ENCODE measurements at regions not wholly inside any gene's neighbourhood (a gene's known extent, or its start where the extent isn't known, plus 50 kb on each side); places are given as distances from the start of the nearest gene placed in this dataset.
"Not testable (repeated sequence)": the region's sequence is repeated elsewhere in the genome, so short reads cannot be mapped to it uniquely, and the experiment has no call there.

DNA sequence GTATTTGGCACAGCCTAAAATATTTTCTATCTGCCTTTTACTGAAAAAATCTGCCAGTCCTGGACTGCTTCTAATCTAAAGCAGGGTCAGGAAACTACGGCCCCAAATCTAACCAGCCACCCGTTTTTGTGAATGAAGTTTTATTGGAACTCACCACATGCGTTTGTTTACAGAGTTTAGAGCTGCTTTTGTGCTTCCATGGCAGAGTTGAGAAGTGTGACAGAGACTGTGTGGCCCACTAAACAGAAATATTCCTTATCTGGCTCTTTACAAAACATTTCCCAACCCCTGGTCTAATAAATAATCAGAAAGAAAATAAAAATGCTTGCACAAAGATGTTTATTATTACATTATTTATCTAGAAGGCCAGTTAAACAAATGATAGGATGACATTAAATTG, 110.2 kb downstream of the COPRS start:
- DNase-seq (ENCODE audit: low read depth), result no peak

DNA sequence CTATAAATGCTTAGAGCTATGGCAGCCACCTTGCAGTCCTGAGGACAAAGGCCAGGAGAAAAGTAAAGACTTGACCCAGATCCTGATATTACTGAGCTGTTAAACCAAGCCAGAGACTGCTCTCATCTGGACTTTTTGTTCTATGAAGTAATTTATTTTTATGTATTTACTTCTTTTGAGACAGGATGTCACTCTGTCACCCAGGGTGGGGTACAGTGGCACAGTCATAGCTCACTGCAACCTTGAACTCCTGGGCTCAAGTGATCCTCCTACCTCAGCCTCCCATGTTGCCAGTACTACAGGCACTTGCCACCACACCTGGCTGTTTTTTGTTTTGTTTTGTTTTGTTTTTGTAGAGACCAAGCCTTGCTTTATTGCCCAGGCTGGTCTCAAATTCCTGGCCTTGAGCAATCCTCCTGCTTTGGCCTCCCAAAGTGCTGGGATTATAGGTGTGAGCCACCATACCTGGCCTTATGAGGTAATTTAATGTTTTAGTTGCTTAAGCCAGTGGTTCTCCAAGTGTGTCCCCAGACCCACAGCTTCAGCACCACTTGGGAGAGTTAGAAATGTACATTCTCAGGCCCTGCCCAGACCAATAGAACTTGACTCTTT, 112.1 kb downstream of the COPRS start:
- no peak for DNase-seq (ENCODE audit: low read depth)

DNA sequence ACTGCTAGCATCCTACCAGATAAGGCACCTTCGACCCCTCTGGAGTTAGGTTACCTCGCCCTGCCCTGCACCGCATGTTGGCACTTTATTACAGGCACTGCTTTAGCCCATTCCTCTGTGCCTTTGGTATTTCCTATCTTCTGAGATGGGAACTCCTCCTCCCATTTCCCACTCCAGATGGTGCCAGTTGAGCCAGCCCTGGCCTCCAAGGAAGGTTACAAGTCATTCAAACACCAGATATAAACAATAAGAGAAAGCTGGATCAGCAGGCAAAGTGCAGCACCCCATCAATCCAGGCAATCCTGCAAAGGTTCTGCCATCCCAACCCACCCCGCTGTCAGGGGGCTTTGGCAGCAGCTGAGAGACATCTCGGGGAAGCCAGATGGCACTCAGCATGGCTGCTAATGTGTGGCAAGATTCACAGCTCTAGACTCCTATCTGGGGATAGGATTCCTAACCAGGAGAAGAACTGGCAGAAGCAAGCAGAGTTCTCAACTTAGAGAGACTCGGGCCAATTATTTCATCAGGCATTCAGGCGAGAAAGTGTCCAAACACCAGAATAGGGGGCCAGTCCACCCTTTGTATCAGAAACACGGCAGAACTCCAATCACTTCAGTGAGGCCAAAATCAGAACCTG, 113.0 kb downstream of the COPRS start:
- DNase-seq (ENCODE audit: low read depth), result no peak

DNA sequence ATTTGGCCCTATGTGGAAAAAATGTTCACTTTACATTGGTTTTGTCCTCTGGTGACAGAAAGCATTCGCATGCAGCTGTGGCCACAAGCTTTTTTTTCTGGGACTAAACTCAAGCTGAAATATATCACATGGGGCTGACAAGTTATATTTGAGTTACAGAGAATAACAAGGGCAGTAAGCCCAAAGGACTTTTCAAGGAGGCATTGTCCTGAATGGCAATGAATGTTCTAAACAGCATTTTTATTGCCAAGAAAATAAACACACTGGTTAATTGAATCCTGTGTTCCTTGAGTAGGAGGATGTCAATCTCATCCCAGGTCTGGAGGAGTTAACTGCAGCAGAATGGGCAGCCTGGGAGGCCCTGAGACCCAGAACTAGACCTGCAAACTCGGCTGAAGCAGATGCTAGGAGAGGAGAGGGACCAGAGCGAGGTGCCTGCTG, 114.5 kb downstream of the COPRS start:
- DNase-seq (ENCODE audit: low read depth), result no peak

DNA sequence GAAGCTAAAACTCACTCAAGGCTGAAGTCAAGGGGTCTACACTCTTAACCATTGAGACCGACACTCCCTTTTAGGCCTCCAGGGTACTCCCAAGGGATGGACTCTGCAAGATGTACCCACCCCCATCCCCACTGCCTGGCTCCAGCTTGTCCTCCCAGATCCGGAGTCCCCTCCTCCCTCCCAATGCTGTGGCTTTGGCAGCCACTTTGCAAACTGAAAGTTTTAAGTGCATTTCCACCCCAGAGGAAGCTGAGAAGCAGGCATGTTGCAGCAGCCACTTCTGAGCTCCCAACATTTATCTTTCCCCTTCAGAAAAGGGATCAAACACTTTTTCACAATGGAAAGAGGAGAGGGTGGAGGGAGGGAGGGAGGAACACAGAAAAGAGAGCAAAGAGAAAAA, 115.2 kb downstream of the COPRS start:
- no peak for DNase-seq (ENCODE audit: low read depth)

DNA sequence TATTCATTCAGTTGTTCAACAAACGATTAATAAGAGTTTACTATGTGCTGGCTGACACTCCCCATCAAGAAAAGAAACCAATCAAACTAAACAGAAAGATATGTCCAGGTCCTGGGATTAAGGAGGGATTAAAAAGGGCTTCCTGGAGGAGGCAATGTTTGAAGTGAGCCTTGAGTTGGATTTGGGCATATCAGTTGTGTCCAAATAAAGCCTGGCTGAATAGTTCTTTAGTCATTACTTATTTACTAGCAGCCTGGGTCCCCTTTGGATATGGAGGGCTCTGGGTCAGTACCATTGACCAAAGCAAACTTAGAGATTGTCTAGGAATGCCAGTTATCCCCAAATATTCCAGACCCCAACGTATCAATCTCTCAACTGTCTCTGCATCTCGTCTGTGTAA, 117.7 kb downstream of the COPRS start:
- DNase-seq (ENCODE audit: low read depth), result no peak

DNA sequence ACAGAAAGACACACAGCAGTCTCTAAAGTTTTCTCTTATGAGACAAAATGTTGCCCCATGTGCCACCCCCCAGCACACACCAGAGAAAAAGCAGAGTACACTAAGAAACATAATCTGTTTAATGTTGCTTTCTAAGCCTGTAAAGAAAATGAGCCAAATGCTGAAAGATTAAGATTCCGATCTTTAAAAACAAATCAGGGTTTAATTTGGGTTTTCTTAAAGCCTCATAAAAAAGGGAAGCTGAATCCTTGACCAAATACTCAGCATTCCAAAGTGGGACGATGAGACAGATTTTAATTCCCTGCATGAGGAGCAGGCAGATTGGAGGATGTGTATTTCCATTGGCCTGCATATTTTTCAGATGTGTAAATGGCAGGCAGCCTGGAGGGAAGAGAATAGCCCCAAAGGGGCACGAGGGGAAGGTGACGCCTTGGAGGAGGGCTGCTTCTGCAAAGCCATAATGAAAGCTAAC, 118.4 kb downstream of the COPRS start:
- DNase-seq (ENCODE audit: low read depth), result no peak

DNA sequence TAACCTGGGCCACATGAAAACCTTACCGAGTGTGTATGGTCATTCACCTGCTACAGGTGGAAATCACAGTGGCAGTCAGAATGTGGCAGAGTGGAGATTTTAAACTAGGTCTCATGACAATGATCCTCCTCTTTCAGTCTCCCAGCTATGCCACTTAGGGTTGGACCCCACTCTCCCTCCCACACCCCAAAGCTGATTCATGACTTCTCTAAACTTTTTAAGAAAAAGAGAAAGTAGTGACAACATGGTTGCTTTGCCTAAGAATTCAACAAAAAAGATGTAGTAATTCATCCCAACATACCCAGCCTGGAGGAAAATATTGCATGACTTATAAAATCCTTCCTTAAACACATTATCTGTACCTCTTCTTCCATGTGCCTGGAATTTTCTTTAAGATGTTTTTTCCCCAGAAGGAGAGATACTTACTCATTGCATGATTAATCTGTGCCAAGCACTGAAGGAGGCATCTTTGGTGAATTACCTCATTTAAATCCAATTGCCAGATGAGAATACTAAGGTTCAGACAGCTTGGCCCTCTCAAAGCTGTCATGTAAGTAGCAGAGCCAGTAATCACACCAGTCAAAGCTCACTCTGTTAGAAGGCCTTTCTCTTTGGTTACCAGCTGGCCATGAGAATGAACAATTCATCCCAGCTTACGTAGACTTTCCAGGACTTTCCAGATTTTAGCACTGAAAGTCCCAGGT, 119.9 kb downstream of the COPRS start:
- DNase-seq (ENCODE audit: low read depth), result no peak

DNA sequence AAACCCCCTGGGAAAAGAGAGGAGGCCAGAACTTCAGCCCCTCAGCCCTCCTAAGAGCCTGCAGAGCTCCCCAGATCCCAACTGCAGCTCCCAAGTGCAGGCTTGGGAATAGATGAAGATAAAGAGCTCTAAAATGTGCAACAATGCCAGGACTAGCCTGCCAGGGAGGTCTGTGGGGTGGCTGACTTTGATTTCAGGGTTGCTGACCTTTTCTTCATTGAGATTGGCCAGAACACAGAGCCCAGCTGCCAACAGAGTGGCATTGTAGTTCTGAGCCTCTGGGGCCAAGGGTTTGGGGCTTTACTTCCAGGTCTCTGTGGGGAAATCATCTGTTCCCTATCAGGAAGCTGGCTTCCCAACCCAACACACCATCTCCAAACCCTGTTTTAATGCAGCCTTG, 120.6 kb downstream of the COPRS start:
- DNase-seq (ENCODE audit: low read depth), result no peak

DNA sequence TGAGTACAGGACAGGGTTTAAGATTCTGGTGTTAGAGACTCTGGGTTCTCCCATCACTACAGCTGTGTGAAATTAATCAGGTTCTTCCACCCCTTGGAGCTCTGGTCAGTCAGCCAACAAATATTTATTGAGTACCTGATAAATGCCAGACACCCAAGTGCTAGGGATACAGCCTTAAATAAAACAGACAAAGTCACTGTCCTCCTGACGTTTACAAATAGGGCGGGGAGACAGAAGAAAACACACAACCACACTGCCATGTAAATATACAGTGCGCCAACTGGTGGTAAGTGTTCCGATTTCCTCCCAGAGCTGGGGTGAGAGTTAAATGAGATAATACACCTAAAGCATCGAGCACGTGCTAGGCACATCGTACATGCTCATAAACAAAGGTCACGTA, 121.0 kb downstream of the COPRS start:
- no peak for DNase-seq (ENCODE audit: low read depth)

DNA sequence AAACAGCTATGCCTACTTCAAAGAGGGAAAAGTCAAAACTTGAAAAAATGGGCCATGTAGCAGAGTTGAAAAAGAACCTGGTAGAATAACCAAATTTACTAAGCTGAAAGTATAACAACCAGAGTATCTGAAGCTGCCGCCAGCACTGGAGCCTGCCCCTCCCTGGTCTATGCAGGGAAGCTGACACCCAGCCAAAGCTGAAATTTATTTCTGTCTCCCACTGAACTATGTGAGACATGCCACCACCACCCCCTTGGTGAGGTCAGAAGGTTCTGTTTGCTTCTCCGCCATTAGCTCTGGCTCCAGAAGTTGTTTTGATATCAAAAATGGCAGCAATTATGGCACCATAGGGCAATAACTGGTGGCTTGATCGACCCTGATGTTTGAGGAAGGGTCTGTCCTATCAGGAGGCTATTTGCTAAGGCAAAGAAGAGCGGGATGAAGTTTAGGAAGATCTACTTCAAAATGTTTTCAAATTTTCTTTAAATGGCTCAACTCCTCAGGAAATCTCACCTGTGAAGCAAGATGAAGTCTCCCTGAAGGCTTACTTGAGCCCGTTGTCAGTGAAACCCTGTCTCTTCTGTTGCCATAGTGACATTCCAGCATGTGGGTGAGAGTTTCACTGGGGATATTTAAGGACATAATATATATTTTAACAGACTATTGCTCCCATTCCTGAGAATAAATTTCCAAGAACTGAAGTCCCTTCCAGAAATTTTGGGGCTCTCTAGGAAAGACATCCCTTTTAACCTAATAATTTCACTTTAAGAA, 122.0 kb downstream of the COPRS start:
- no peak for DNase-seq (ENCODE audit: low read depth)

DNA sequence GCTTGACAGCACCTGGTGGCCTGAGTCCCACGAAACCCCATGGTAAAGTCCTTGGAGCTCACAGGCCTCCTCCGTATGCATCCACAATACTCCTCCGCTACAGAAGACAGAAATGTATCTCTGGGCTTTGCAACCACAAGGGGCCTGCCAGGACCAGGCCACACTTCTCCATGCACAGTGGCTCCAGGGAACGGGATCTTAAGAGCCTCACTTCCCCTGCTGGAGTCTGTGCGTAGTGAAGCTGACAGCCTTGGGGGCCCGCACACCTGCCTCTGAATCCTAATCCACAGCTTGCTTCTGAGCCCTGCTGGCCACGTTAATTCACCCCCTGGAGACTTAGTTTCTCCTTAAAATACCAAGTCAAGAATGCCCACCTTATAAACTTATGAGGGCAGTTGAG, 125.7 kb downstream of the COPRS start:
- DNase-seq (ENCODE audit: low read depth), result no peak

DNA sequence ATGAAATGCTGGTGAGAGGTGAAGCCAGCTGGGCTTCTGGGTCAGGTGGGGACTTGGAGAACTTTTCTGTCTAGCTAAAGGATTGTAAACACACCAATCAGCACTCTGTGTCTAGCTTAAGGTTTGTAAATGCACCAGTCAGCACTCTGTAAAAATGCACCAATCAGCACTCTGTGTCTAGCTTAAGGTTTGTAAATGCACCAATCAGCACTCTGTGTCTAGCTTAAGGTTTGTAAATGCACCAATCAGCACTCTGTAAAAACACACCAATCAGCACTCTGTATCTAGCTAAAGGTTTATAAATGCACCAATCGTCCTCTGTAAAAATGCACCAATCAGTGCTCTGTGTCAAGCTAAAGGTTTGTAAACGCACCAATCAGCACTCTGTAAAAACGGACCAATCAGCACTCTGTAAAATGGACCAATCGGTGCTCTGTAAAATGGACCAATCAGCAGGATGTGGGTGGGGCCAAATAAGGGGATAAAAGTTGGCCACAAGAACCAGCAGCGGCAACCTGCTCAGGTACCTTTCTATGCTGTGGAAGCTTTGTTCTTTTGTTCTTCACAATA, 127.4 kb downstream of the COPRS start:
- DNase-seq (ENCODE audit: low read depth), result not testable (repeated sequence)

DNA sequence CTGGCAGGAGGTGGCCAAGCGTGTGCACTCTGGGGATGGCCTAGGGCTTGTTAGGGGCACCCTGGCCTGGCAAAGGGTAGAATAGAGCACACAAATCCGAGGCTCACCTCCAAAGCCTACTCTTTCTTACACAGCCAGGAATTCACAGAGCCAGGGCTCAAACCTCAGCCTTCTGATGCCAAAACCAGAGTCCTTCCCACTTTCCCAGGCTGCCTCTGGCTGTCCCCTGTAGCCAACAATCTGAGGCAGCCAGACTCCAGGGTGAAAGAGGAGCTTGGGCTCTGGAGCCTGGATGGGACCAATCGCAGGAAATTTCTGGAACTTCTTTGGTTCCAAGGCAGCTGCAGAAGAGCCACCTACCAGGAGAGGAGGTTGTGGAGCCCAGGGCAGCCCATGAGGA, 127.9 kb downstream of the COPRS start:
- DNase-seq (ENCODE audit: low read depth), result no peak

DNA sequence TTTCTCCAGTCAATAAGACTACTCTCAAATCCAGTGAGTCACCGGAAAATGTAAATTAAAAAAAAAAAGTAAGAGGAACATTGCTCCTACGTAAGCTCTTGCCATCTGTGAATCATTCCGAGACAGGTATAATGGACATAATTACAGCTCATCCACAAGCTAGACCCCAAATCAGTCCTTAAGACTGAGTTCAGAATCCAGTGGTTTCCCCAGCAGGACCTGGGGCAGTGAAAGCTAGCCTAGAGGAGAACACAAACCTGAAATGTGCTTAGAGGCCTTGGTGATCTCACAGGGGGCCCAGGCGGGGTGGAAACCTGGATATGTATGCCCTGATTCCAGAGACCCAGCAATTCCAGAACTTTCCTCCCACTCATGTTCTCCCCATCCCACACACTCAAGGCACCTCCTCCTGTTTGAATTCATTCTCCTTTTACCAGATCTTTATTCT, 132.0 kb downstream of the COPRS start:
- DNase-seq (ENCODE audit: low read depth), result no peak

DNA sequence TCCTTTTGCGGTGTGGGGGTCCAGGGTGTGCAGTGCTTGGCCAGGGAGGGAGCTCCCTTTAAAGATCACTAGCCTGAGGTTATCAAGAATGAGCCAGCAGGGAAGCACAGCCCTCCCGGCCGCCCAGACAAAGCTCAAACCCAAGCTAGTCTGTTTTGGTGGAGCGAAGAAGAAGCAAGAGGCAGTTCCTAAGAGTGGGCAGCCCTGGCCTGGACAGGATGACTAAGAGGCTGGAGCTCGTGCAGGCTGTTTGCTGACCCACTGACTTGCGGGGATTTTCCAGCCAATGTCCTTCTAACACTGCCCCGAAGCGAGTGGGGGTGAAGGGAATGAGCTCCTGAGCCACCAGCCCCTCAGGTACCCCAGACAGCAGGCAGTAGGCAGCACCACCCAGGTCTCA, 134.4 kb downstream of the COPRS start:
- DNase-seq (ENCODE audit: low read depth), result no peak

DNA sequence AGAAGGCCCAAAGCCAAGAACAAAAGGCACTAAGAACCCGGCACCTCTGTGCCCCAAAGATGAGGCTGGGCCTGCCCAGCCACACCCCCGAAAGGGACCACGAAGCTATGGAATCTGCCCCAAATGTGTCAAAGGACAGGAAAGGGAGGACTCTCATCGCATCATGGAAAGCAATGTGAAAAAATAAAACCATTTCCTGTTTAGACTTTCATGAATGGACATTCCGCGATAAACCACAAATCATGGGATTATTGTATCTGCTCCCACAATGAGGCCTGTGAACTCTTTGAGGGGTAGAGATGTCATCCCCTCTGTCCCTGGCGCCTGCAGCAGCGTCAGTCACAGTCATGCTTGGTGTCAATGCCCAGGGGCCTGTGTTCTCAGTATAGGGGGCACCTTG, 135.0 kb downstream of the COPRS start:
- no peak for DNase-seq (ENCODE audit: low read depth)

DNA sequence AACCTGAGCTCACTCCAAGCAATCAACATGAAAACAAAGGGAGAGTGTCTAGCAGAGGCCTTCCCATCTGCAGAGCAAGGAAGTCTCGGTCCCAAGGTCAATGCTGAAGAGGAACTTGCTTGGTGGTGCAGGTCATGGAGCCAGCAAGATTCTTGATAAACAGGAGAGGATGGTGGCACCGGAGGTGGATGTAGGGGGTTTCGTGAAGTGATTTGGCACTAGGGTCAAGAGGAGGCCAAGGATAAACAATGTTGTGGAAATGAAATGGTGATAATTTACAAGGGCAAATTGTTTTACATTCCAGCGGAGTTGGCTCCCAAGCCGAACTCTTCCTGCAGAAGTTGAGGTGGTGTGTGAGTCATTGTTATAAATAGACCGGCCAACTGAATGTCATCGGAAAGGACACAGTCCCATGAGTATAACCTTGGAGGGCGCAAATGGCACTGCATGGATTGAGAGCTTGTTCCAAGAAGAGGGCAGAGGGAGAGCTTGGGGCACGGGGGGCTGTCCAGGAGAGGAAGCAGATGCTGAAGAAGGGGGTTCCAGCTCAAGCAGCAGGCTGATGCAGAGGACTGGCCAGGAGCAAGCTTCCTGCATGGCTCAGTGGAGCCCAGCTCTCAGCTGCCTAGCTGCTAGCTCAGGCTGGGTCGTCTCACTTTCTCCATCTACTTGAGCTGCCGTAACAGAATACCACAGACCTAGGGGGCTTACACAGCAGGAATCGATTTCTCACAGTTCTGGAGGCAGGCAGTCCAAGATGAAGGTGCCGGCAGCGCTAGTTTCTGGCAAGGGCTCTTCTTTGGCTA, 136.6 kb downstream of the COPRS start:
- no peak for DNase-seq (ENCODE audit: low read depth)

DNA sequence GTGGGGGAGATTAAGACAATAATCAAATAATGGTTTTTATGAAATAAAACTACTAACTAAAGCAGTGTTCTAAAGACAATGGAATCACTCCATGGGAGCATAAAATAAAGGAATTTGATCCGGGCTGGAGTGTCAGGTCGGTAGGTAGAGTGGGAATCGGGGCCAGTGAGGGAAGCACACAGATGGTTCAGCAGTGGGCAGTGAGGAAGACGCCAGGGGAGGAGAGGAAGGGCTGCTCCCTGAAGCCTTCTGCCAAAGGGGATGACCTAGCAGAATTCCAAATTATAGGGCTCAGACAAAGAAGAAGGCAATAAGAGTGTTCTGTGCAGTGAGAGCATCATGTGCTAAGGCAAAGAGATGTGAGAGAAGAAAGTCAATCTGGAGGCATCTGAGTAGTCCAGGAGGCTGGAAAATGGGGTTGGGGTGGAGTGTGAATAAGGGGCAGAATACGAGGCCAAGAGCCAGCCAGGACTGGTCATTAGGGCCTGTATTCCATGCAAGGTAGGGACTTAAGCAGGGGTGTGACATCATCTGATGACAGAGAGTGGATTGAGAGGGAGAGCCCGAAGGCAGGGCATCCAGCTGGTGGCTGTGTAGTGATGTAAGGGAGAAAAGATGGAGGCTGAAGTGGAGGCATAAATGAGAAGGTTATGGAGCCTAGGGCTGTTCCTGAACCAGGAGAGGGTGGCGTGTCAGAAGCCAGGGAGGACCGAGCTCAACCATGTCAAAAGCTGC, 137.6 kb downstream of the COPRS start:
- DNase-seq (ENCODE audit: low read depth), result no peak

DNA sequence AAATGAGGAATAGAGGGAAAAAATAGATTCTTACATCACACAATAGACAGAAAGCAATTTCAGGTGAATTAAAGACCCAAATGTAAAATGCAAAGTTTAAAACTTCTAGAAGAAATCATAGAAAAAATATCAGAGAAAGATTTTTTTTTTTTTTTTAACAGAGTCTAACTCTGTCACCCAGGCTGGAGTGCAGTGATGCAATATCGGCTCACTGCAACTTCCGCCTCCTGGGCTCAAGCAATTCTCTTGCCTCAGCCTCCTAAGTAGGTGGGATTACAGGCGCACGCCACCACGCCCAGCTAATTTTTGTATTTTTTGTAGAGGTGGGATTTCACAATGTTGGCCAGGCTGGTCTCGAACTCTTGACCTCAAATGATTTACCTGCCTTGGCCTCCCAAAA, 141.8 kb downstream of the COPRS start:
- DNase-seq (ENCODE audit: low read depth), result not testable (repeated sequence)

DNA sequence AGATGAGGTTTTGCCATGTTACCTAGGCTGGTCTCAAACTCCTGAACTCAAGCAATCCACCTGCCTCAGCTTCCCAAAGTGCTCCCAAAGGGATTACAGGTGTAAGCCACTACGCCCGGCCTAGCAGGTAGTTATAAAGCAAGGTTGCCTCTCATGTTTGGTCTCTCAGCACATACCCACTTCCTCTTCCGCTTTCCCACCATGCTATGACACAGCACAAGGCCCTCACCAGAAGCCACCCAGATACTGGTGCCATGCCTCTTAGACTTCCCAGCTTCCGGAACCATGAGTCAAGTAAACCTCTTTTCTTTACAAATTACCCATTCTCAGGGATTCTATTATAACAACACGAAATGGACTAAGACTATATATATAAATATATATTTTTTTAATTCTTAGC, 143.6 kb downstream of the COPRS start:
- DNase-seq (ENCODE audit: low read depth), result no peak

Measured in stimulated activated CD8-positive, alpha-beta memory T cell treated with anti-CD3 and anti-CD28 coated beads, Interleukin-4, amount 100 ng/mL, for 24 hours (primary cell).